ENCODE measurements at regions not wholly inside any gene's neighbourhood (a gene's known extent, or its start where the extent isn't known, plus 50 kb on each side); places are given as distances from the start of the nearest gene placed in this dataset.

DNA sequence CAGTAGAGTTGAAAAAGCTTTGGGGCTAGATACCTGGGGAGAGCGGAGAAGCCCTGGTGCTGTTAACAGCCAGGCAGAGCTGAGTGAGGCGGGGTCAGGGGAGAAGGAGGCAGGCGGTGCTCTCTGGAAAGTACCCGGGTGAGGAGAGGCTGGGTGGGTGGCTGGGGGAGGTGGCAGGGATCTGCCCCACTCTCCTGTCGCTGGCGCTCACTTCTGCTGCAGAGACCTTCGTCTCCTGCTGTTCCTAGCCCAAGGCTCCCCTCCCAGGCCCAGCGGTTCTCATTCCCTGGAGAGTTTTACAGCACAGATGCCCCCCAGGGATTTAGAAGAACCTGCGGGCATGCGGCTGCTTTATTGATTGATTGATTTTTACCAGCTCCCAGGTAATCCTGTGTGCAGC is 302.8 kb downstream of the IRF8 start:
- no peak overlapping the region for H3K4me3 Mint-ChIP-seq
- no peak overlapping the region for H3K27ac Mint-ChIP-seq
- no peaks in the 10 kb centered on the region for H3K4me1 ChIP-seq (ENCODE audit: control insufficient read depth in 1 of 2, insufficient read depth in 2 of 2, low read length in 2 of 2)
- no peak overlapping the region for H2AFZ ChIP-seq (ENCODE audit: insufficient read depth, low read depth, low read length, poor library complexity, severe bottlenecking)
- no peak overlapping the region for H3K27ac ChIP-seq (ENCODE audit: low read depth in 1 of 2, low read length in 2 of 2)
- no peak overlapping the region for H3K9ac ChIP-seq (ENCODE audit: insufficient read depth, low read length, poor library complexity, severe bottlenecking)
- no peak for DNase-seq
- H3K36me3 ChIP-seq (replicated peaks in 1 of 2; ENCODE audit: control insufficient read depth in 1 of 2, insufficient read depth in 2 of 2, low read length in 2 of 2) = no peaks in the 10 kb centered on the region
- H3K27me3 ChIP-seq (ENCODE audit: control insufficient read depth in 2 of 2, insufficient read depth in 2 of 2, low read length in 2 of 2) = peaks cover 23 to 44% of the 10 kb centered on the region in 2 donors
- no peaks in the 10 kb centered on the region for H3K36me3 Mint-ChIP-seq
- no peak overlapping the region for H3K4me2 ChIP-seq (replicated peaks; ENCODE audit: extremely low read depth, low read length, poor library complexity, severe bottlenecking)
- H3K4me1 Mint-ChIP-seq = no peaks in the 10 kb centered on the region
- H3K27me3 Mint-ChIP-seq (ENCODE audit: low read depth in 3 of 3) = peaks cover 47 to 64% (median 49%) of the 10 kb centered on the region in 3 donors
- no peak overlapping the region for H3K4me3 ChIP-seq (replicated peaks in 1 of 3; ENCODE audit: low read depth in 2 of 3, low read length in 3 of 3)
- intact Hi-C loops (cut with micrococcal nuclease) = no loop called here
- H3K9me3 ChIP-seq (replicated peaks in 1 of 2; ENCODE audit: control insufficient read depth in 1 of 2, insufficient read depth in 1 of 2, low read length in 2 of 2) = no peaks in the 10 kb centered on the region
- WGBS (ENCODE audit: insufficient coverage) = 95% methylated on average over 3 of the region's 10 CpGs
- TF ChIP-seq, protein P1, sequence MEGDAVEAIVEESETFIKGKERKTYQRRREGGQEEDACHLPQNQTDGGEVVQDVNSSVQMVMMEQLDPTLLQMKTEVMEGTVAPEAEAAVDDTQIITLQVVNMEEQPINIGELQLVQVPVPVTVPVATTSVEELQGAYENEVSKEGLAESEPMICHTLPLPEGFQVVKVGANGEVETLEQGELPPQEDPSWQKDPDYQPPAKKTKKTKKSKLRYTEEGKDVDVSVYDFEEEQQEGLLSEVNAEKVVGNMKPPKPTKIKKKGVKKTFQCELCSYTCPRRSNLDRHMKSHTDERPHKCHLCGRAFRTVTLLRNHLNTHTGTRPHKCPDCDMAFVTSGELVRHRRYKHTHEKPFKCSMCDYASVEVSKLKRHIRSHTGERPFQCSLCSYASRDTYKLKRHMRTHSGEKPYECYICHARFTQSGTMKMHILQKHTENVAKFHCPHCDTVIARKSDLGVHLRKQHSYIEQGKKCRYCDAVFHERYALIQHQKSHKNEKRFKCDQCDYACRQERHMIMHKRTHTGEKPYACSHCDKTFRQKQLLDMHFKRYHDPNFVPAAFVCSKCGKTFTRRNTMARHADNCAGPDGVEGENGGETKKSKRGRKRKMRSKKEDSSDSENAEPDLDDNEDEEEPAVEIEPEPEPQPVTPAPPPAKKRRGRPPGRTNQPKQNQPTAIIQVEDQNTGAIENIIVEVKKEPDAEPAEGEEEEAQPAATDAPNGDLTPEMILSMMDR (IDR thresholded peaks at IDR 0.05) = no peak
- H4K20me1 ChIP-seq (ENCODE audit: insufficient read depth, low read length) = no peaks in the 10 kb centered on the region
- H3K79me2 ChIP-seq (ENCODE audit: insufficient read depth, low read length) = no peaks in the 10 kb centered on the region
- H3K9me3 Mint-ChIP-seq = peaks cover 0 to 14% (median 0%) of the 10 kb centered on the region in 7 donors

DNA sequence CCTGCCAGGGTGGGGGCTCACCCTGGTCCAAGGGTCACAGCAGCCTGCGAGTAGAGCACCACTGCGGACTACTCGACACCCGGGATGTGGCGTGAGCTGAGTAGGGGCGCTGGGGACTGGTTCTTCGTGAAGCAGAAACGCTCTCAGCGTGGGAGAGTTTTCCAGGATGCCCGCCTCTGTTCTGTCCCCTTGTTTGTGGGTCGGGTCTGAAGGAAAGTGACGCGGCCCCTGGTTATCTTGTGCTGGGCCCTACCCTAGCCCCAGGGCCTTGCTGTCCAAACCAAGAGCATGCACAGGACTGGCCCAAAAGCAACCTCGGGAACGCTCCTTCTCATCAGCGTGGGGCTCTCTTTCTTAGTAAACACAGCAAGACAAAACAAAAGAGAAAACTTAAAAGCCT is 303.3 kb downstream of the IRF8 start:
- Mint-ChIP-seq H3K4me1 (no peaks in the 10 kb centered on the region), H3K9me3 (peaks cover 0 to 14% (median 0%) of the 10 kb centered on the region in 7 donors), H3K4me3 (no peak overlapping the region), H3K27me3 (ENCODE audit: low read depth in 3 of 3) (peaks cover 43 to 60% (median 47%) of the 10 kb centered on the region in 3 donors), H3K27ac (no peak overlapping the region), H3K36me3 (no peaks in the 10 kb centered on the region)
- Histone ChIP-seq H3K9ac (ENCODE audit: insufficient read depth, low read length, poor library complexity, severe bottlenecking) (no peak overlapping the region), H2AFZ (ENCODE audit: insufficient read depth, low read depth, low read length, poor library complexity, severe bottlenecking) (no peak overlapping the region), H3K27me3 (ENCODE audit: control insufficient read depth in 2 of 2, insufficient read depth in 2 of 2, low read length in 2 of 2) (peaks cover 18 to 39% of the 10 kb centered on the region in 2 donors), H3K4me3 (replicated peaks in 1 of 3; ENCODE audit: low read depth in 2 of 3, low read length in 3 of 3) (no peak overlapping the region), H3K79me2 (ENCODE audit: insufficient read depth, low read length) (no peaks in the 10 kb centered on the region), H3K4me1 (ENCODE audit: control insufficient read depth in 1 of 2, insufficient read depth in 2 of 2, low read length in 2 of 2) (no peaks in the 10 kb centered on the region), H3K36me3 (replicated peaks in 1 of 2; ENCODE audit: control insufficient read depth in 1 of 2, insufficient read depth in 2 of 2, low read length in 2 of 2) (no peaks in the 10 kb centered on the region), H3K4me2 (replicated peaks; ENCODE audit: extremely low read depth, low read length, poor library complexity, severe bottlenecking) (no peak overlapping the region), H4K20me1 (ENCODE audit: insufficient read depth, low read length) (no peaks in the 10 kb centered on the region), H3K9me3 (replicated peaks in 1 of 2; ENCODE audit: control insufficient read depth in 1 of 2, insufficient read depth in 1 of 2, low read length in 2 of 2) (no peaks in the 10 kb centered on the region), H3K27ac (ENCODE audit: low read depth in 1 of 2, low read length in 2 of 2) (no peak overlapping the region)
- intact Hi-C loops (cut with micrococcal nuclease) = no loop called here
- TF ChIP-seq, protein P1 (IDR thresholded peaks at IDR 0.05) = no peak
- DNase-seq = no peak
- 80% methylated on average over 13 of the region's 16 CpGs for WGBS (ENCODE audit: insufficient coverage)
